Peyer's patch (tissue), 4 donors: ENCODE measurements at regions not wholly inside any gene's neighbourhood (a gene's known extent, or its start where the extent isn't known, plus 50 kb on each side); places are given as distances from the start of the nearest gene placed in this dataset.

Source experiments
- POLR2A ChIP-seq, 2 donors: fragments of 450-650 bp; IDR thresholded peaks; one replicate each; pipeline ENCODE4 v1.5.1; 2017; ENCODE audit warnings: antibody characterized with exemption in 2 of 2, mild to moderate bottlenecking in 2 of 2, moderate library complexity in 2 of 2
- TF ChIP-seq, protein P1 (sequence below), 6 experiments: fragments of 450-650 bp in 4 of 6; fragments of 200-600 bp in 2 of 6; sonication (generic) in 1 of 6; IDR thresholded peaks; one replicate each; pipeline ENCODE4 v1.5.1; 2017 to 2019; ENCODE audit warnings: antibody characterized with exemption in 6 of 6, mild to moderate bottlenecking in 3 of 6, moderate library complexity in 1 of 6

GRCh38 chr13:50101590-50101989, 86.3 kb downstream of the KCNRG start:
- no peak for TF ChIP-seq POLR2A (IDR thresholded peaks at IDR 0.05)
- TF ChIP-seq, protein P1, sequence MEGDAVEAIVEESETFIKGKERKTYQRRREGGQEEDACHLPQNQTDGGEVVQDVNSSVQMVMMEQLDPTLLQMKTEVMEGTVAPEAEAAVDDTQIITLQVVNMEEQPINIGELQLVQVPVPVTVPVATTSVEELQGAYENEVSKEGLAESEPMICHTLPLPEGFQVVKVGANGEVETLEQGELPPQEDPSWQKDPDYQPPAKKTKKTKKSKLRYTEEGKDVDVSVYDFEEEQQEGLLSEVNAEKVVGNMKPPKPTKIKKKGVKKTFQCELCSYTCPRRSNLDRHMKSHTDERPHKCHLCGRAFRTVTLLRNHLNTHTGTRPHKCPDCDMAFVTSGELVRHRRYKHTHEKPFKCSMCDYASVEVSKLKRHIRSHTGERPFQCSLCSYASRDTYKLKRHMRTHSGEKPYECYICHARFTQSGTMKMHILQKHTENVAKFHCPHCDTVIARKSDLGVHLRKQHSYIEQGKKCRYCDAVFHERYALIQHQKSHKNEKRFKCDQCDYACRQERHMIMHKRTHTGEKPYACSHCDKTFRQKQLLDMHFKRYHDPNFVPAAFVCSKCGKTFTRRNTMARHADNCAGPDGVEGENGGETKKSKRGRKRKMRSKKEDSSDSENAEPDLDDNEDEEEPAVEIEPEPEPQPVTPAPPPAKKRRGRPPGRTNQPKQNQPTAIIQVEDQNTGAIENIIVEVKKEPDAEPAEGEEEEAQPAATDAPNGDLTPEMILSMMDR (IDR thresholded peaks at IDR 0.05): no peak
